GM20431 (cell line): ENCODE measurements at regions not wholly inside any gene's neighbourhood (a gene's known extent, or its start where the extent isn't known, plus 50 kb on each side); places are given as distances from the start of the nearest gene placed in this dataset.

Experiments
- in situ Hi-C: fragments of 300-500 bp; cut with MseI, MboI; formaldehyde crosslinking; loops from one replicate; pipeline ENCODE4 v1.15.0; 2020; ENCODE audit warnings: low sequenced_read_pairs; ENCODE audit not compliant: unreplicated experiment

DNA sequence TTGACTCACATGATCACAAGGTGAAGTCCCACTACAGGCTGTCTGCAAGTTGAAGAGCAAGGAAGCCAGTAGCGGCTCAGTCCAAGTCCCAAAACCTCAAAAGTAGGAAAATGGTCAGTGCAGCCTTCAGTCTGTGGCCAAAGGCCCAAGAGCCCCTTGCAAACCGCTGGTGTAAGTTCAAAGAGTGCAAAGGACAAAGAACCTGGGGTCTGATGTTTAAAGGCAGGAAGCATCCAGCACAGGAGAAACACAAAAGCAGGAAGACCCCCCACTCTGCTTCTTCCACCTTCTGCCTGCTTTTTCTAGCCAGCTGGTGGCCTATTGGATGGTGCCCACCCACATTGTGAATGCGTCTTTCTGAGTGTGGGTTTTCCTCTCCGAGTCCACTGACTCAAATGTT lies 2222.6 kb downstream of the MRPL39 start:
- in situ Hi-C loops, result no loop called here

DNA sequence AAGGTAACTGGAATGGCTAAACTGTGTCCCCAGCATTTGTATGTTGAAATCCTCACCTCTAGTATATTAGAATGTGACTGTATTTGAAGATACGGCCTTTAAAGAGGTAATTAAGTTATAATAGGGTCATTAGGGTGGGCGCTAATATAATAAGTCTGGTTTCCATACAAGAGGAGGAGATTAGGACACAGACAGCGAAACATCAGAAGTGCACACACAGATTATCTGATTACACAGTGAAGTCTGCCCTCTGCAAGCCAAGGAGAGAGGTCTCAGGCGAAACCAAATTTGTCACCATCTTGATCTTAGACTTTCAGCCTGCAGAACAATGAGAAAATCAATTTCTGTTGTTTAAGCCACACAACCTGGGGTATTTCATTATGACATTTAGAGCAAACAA lies 2233.1 kb downstream of the MRPL39 start:
- in situ Hi-C loops, result no loop called here

DNA sequence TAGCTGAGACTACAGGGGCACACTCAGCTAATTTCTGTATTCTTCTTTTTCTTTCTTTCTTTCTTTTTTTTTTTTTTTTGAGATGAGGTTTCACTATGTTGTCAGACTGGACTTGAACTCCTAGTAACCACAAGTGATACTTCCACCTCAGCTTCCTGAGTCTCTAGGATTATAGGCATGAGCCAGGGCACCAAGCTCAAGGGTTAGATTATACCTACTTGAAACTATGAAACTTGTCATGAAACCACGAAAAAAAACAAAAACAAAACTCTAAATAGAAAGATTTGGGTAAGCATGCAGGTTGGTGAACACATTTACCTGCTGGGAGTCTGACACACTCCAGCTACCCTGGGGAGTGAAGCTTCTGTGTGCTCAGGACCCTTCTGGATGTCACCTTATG lies 2250.4 kb downstream of the MRPL39 start:
- in situ Hi-C loops, result no loop called here

GRCh38 chr21:23316190-23316589 lies 2291.1 kb downstream of the MRPL39 start:
- in situ Hi-C loops, result no loop called here

DNA sequence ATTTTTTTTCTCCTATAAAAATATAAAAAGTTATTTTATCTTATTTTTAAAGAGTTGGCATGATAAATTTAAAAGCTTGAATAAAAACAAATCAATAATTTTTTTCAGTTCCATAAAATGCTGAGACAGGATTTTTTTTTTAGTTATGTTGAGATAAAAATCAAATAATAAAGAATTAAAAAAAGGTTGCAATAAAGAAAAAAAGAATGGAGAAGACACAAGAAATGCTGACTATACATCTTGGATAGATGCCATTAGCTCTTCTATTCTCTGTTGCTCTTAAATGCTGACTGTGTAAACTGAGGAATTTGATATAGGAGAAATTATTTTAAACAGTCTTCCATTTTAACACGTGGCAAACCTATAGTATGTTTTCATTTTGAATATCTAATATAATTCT lies 2298.5 kb downstream of the MRPL39 start:
- in situ Hi-C loops, result no loop called here

DNA sequence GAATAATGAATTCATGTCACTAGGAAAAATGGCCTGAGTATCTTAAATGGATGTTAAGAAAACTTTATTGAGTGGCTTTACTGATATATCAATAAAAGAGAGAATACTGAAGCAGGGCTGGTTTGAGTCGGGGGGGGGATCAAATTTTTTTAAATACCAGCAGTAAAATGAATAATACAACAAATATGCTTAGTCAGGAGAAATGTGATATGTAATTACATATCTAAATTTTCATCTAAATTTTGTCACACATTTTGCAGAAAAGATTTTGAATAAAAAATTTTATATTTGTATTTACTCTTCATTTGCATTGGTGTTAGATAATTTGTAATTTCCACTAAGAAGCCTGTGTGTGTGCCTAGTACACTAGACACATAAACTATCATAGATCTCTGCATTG lies 2300.2 kb downstream of the MRPL39 start:
- in situ Hi-C loops, result no loop called here

- in situ Hi-C loops, result no loop called here
These were observed 2294.1 kb downstream of the NCAM2 start for GRCh38 chr21:23292292-23292691.

GRCh38 chr21:23281917-23282316 lies 2283.7 kb downstream of the NCAM2 start:
- in situ Hi-C loops, result no loop called here

- in situ Hi-C loops, result no loop called here
These were observed 2251.6 kb downstream of the NCAM2 start for GRCh38 chr21:23249760-23250159.

DNA sequence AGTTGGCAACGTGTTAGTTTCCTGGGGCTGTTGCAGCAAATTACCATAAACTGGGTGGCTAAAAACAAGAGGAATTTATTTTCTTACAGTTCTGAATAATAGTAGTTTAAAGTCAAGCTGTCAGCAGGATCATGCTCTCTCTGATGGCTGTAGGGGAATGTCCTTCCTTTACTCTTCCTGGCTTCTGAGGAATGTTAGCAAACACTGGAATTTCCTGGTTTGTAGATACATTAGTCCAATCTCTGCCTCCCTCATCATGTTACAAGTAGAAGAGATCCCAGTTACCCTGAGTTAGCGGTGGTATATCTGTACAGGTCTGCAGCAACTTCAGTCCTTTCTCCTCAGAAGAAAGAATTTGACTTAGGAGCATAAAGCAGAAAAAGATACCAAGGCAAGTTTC lies 2249.1 kb downstream of the NCAM2 start:
- in situ Hi-C loops, result no loop called here

GRCh38 chr21:23245255-23245654 lies 2247.0 kb downstream of the NCAM2 start:
- in situ Hi-C loops, result no loop called here

DNA sequence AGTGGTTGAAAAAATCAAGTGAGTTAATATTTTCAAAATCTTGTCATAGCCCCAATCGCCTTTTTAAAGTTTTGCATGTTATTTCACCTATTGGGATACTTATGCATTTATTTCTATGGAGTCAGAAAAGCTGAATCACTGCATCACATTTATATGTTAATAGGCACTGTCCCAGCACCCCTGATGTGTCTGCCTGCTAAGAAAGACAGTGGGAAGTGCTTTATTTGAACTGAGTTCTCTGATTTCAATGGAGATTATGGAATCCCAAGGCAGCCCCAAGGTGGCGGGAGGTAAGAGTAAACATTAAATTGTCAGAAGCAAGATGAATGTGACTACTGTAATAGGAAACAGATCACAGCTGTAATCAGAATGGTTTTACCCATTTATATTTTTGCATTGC lies 2225.7 kb downstream of the NCAM2 start:
- in situ Hi-C loops, result no loop called here

- in situ Hi-C loops, result no loop called here
These were observed 2220.5 kb downstream of the NCAM2 start for GRCh38 chr21:23218667-23219066.

GRCh38 chr21:23217597-23217996 lies 2219.4 kb downstream of the NCAM2 start:
- in situ Hi-C loops, result no loop called here

GRCh38 chr21:23215261-23215660 lies 2217.1 kb downstream of the NCAM2 start:
- in situ Hi-C loops, result no loop called here
